ENCODE measurements at regions not wholly inside any gene's neighbourhood (a gene's known extent, or its start where the extent isn't known, plus 50 kb on each side); places are given as distances from the start of the nearest gene placed in this dataset.
"Not testable (repeated sequence)": the region's sequence is repeated elsewhere in the genome, so short reads cannot be mapped to it uniquely, and the experiment has no call there.

- Mint-ChIP-seq H3K36me3 (ENCODE audit: unreplicated experiment) (no peaks in the 10 kb centered on the region), H3K9me3 (ENCODE audit: unreplicated experiment) (no peaks in the 10 kb centered on the region), H3K4me3 (ENCODE audit: unreplicated experiment) (no peak overlapping the region), H3K27me3 (ENCODE audit: unreplicated experiment) (no peaks in the 10 kb centered on the region), H3K27ac (ENCODE audit: unreplicated experiment) (no peak overlapping the region), H3K4me1 (ENCODE audit: low read depth, unreplicated experiment) (no peaks in the 10 kb centered on the region)
- DNase-seq, result no peak
- TF ChIP-seq CTCF (IDR thresholded peaks at IDR 0.05; ENCODE audit: partially characterized antibody, unreplicated experiment), result no peak
Measured at GRCh38 chr4:125181804-125182203, 133.0 kb upstream of the FAT4 start.

- H3K4me1 Mint-ChIP-seq (ENCODE audit: low read depth, unreplicated experiment), result no peaks in the 10 kb centered on the region
- no peak for TF ChIP-seq CTCF (IDR thresholded peaks at IDR 0.05; ENCODE audit: partially characterized antibody, unreplicated experiment)
- no peaks in the 10 kb centered on the region for H3K36me3 Mint-ChIP-seq (ENCODE audit: unreplicated experiment)
- H3K27ac Mint-ChIP-seq (ENCODE audit: unreplicated experiment), result no peak overlapping the region
- no peaks in the 10 kb centered on the region for H3K9me3 Mint-ChIP-seq (ENCODE audit: unreplicated experiment)
- H3K4me3 Mint-ChIP-seq (ENCODE audit: unreplicated experiment), result no peak overlapping the region
- peaks cover 2% of the 10 kb centered on the region for H3K27me3 Mint-ChIP-seq (ENCODE audit: unreplicated experiment)
- DNase-seq, result no peak
Measured at GRCh38 chr4:125179727-125180126, 135.0 kb upstream of the FAT4 start.

GRCh38 chr4:125169192-125169591, 145.6 kb upstream of the FAT4 start:
- H3K27me3 Mint-ChIP-seq (ENCODE audit: unreplicated experiment), result peaks cover 3% of the 10 kb centered on the region
- TF ChIP-seq CTCF (IDR thresholded peaks at IDR 0.05; ENCODE audit: partially characterized antibody, unreplicated experiment), result no peak
- no peaks in the 10 kb centered on the region for H3K36me3 Mint-ChIP-seq (ENCODE audit: unreplicated experiment)
- no peak for DNase-seq
- H3K27ac Mint-ChIP-seq (ENCODE audit: unreplicated experiment), result no peak overlapping the region
- no peak overlapping the region for H3K4me3 Mint-ChIP-seq (ENCODE audit: unreplicated experiment)
- H3K4me1 Mint-ChIP-seq (ENCODE audit: low read depth, unreplicated experiment), result no peaks in the 10 kb centered on the region
- no peaks in the 10 kb centered on the region for H3K9me3 Mint-ChIP-seq (ENCODE audit: unreplicated experiment)

GRCh38 chr4:125168531-125168930, 146.2 kb upstream of the FAT4 start:
- DNase-seq, result no peak
- Mint-ChIP-seq H3K9me3 (ENCODE audit: unreplicated experiment) (no peaks in the 10 kb centered on the region), H3K4me1 (ENCODE audit: low read depth, unreplicated experiment) (no peaks in the 10 kb centered on the region), H3K4me3 (ENCODE audit: unreplicated experiment) (no peak overlapping the region), H3K36me3 (ENCODE audit: unreplicated experiment) (no peaks in the 10 kb centered on the region), H3K27me3 (ENCODE audit: unreplicated experiment) (peaks cover 3% of the 10 kb centered on the region), H3K27ac (ENCODE audit: unreplicated experiment) (no peak overlapping the region)
- TF ChIP-seq CTCF (IDR thresholded peaks at IDR 0.05; ENCODE audit: partially characterized antibody, unreplicated experiment), result no peak

GRCh38 chr4:125166012-125166411, 148.7 kb upstream of the FAT4 start:
- not testable (repeated sequence) for H3K27me3 Mint-ChIP-seq (ENCODE audit: unreplicated experiment); H3K9me3 Mint-ChIP-seq (ENCODE audit: unreplicated experiment); DNase-seq; H3K4me1 Mint-ChIP-seq (ENCODE audit: low read depth, unreplicated experiment); H3K36me3 Mint-ChIP-seq (ENCODE audit: unreplicated experiment); H3K4me3 Mint-ChIP-seq (ENCODE audit: unreplicated experiment); H3K27ac Mint-ChIP-seq (ENCODE audit: unreplicated experiment)

GRCh38 chr4:125159001-125159400, 155.8 kb upstream of the FAT4 start:
- Mint-ChIP-seq H3K27me3 (ENCODE audit: unreplicated experiment) (peaks cover 3% of the 10 kb centered on the region), H3K4me1 (ENCODE audit: low read depth, unreplicated experiment) (no peaks in the 10 kb centered on the region), H3K27ac (ENCODE audit: unreplicated experiment) (no peak overlapping the region), H3K4me3 (ENCODE audit: unreplicated experiment) (no peak overlapping the region), H3K9me3 (ENCODE audit: unreplicated experiment) (no peaks in the 10 kb centered on the region), H3K36me3 (ENCODE audit: unreplicated experiment) (no peaks in the 10 kb centered on the region)
- no peak for TF ChIP-seq CTCF (IDR thresholded peaks at IDR 0.05; ENCODE audit: partially characterized antibody, unreplicated experiment)
- no peak for DNase-seq
